KBM-7 (cell line): ENCODE measurements at regions not wholly inside any gene's neighbourhood (a gene's known extent, or its start where the extent isn't known, plus 50 kb on each side); places are given as distances from the start of the nearest gene placed in this dataset.
A peak's percentile ranks its signal among the peaks of the same experiment; 100 is the strongest.
"Not testable (repeated sequence)": the region's sequence is repeated elsewhere in the genome, so short reads cannot be mapped to it uniquely, and the experiment has no call there.

Source experiments
- DNase-seq: peaks from one replicate; pipeline ENCODE4 v3.0.0-alpha.2; 2015
- in situ Hi-C: fragments of 300-500 bp; cut with MboI; formaldehyde crosslinking; loops from 2 replicates; pipeline ENCODE4 v1.14.3; 2020; ENCODE audit warnings: low sequenced_read_pairs, low pct_unique_long_range_greater_than_20kb, mixed read lengths

GRCh38 chr18:59993560-59993959, 93.8 kb downstream of the PMAIP1 start:
- no peak for DNase-seq
- in situ Hi-C loops, result no loop called here

GRCh38 chr18:59990121-59990823, 90.5 kb downstream of the PMAIP1 start:
- in situ Hi-C loops, result no loop called here
- DNase-seq, result no peak

GRCh38 chr18:59988098-59988706, 88.4 kb downstream of the PMAIP1 start:
- in situ Hi-C loops, result no loop called here
- peak; percentile 35 for DNase-seq

- DNase-seq, result no peak
- in situ Hi-C loops, result no loop called here
Observed at GRCh38 chr18:59987102-59987501, 87.3 kb downstream of the PMAIP1 start.

GRCh38 chr18:59986139-59986538, 86.3 kb downstream of the PMAIP1 start:
- in situ Hi-C loops, result no loop called here

GRCh38 chr18:59985289-59985688, 85.5 kb downstream of the PMAIP1 start:
- in situ Hi-C loops, result no loop called here
- DNase-seq, result no peak

More at GRCh38 chr18:59986139-59986538, 86.3 kb downstream of the PMAIP1 start:
- DNase-seq, result no peak

- in situ Hi-C loops, result no loop called here
- DNase-seq, result no peak
Observed at GRCh38 chr18:59983506-59983905, 83.7 kb downstream of the PMAIP1 start.

- in situ Hi-C loops, result no loop called here
- no peak for DNase-seq
Observed at GRCh38 chr18:59980188-59980637, 80.4 kb downstream of the PMAIP1 start.

GRCh38 chr18:59971871-59972428, 72.2 kb downstream of the PMAIP1 start:
- in situ Hi-C loops, result no loop called here
- DNase-seq, result no peak

GRCh38 chr18:59971144-59971543, 71.3 kb downstream of the PMAIP1 start:
- in situ Hi-C loops, DNase-seq: not testable (repeated sequence)

- DNase-seq, in situ Hi-C loops: not testable (repeated sequence)
Observed at GRCh38 chr18:59969477-59970028, 69.8 kb downstream of the PMAIP1 start.

- DNase-seq, result no peak
- in situ Hi-C loops, result no loop called here
Observed at GRCh38 chr18:59968583-59968982, 68.8 kb downstream of the PMAIP1 start.

GRCh38 chr18:59967878-59968277, 68.1 kb downstream of the PMAIP1 start:
- DNase-seq, result no peak
- in situ Hi-C loops, result no loop called here

- in situ Hi-C loops, result no loop called here
- no peak for DNase-seq
Observed at GRCh38 chr18:59966913-59967312, 67.1 kb downstream of the PMAIP1 start.

- in situ Hi-C loops, result no loop called here
- DNase-seq, result no peak
Observed at GRCh38 chr18:59963229-59963628, 63.4 kb downstream of the PMAIP1 start.

GRCh38 chr18:59961070-59961469, 61.3 kb downstream of the PMAIP1 start:
- no peak for DNase-seq
- in situ Hi-C loops, result no loop called here

GRCh38 chr18:59960272-59960671, 60.5 kb downstream of the PMAIP1 start:
- in situ Hi-C loops, result no loop called here
- DNase-seq, result no peak

GRCh38 chr18:59959606-59960005, 59.8 kb downstream of the PMAIP1 start:
- no peak for DNase-seq
- in situ Hi-C loops, result no loop called here

GRCh38 chr18:59959073-59959472, 59.3 kb downstream of the PMAIP1 start:
- in situ Hi-C loops, result no loop called here

GRCh38 chr18:59957957-59958356, 58.2 kb downstream of the PMAIP1 start:
- DNase-seq, result peak; percentile 79
- in situ Hi-C loops, result no loop called here

More at GRCh38 chr18:59959073-59959472, 59.3 kb downstream of the PMAIP1 start:
- no peak for DNase-seq
